ENCODE measurements at regions not wholly inside any gene's neighbourhood (a gene's known extent, or its start where the extent isn't known, plus 50 kb on each side); places are given as distances from the start of the nearest gene placed in this dataset.
"Not testable (repeated sequence)": the region's sequence is repeated elsewhere in the genome, so short reads cannot be mapped to it uniquely, and the experiment has no call there.

GRCh38 chr15:87533637-87534036 lies 722.9 kb downstream of the NTRK3 start:
- TF ChIP-seq BHLHE40 (IDR thresholded peaks at IDR 0.05; ENCODE audit: borderline replicate concordance); PKNOX1 (IDR thresholded peaks at IDR 0.05); L3MBTL2 (conservative IDR thresholded peaks at IDR 0.05); FOXA1 (IDR thresholded peaks at IDR 0.05); SUZ12 (IDR thresholded peaks at IDR 0.05); HDGF (IDR thresholded peaks at IDR 0.05; ENCODE audit: borderline replicate concordance); NFRKB (IDR thresholded peaks at IDR 0.05); ARNT (IDR thresholded peaks at IDR 0.05); FOXM1 (IDR thresholded peaks at IDR 0.05; ENCODE audit: borderline replicate concordance); SP1 (IDR thresholded peaks at IDR 0.05); TARDBP (IDR thresholded peaks at IDR 0.05): not testable (repeated sequence)
